H54 (cell line): ENCODE measurements at regions not wholly inside any gene's neighbourhood (a gene's known extent, or its start where the extent isn't known, plus 50 kb on each side); places are given as distances from the start of the nearest gene placed in this dataset.

Source experiments
- DNase-seq: peaks from one replicate; pipeline ENCODE4 v3.0.0; 2011; ENCODE audit warnings: low spot score, mixed read lengths; ENCODE audit not compliant: insufficient read length
- FAIRE-seq: peaks from 3 replicates; lab custom pipeline; 2011; peaks lifted over from hg19 to GRCh38; lab: Jason Lieb, UNC
- POLR2A ChIP-seq: IDR thresholded peaks from 2 replicates; pipeline ENCODE4 v1.6.1; 2011; ENCODE audit warnings: low read depth, mild to moderate bottlenecking, low read length

DNA sequence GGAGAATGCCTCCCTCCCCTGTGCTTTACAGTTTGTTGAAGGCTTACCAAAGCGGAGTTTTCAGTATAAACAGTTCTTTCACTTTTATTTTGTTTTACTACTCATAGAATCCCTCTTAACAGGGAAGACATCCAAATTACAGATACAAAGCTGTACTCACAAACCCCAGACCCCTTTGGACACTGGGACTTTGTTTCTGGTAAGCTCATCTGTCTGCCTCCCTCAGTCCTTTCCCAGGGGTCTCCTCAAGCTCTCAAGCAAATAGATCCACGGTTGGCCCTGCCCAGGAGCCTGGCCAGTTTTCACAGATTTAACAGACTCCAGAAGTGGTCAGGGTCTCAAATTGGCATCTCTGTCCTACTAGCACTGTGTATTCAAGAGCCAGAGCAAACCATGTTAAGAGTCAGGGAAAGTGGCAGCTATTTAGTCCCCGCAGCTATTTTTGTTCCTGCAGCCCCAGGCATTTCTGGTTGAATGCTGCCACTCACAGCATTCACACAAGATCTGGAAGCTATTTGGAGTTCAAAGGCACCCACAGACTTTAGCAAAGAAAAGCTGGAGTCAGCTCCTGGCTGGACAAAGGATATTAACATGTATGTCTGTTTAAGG is 54.2 kb downstream of the TMEM100 start:
- FAIRE-seq = no peak
- no peak for DNase-seq
- TF ChIP-seq POLR2A = no peak

GRCh38 chr17:55666806-55667205 is 55.9 kb downstream of the TMEM100 start:
- no peak for TF ChIP-seq POLR2A
- no peak for DNase-seq
- no peak for FAIRE-seq

DNA sequence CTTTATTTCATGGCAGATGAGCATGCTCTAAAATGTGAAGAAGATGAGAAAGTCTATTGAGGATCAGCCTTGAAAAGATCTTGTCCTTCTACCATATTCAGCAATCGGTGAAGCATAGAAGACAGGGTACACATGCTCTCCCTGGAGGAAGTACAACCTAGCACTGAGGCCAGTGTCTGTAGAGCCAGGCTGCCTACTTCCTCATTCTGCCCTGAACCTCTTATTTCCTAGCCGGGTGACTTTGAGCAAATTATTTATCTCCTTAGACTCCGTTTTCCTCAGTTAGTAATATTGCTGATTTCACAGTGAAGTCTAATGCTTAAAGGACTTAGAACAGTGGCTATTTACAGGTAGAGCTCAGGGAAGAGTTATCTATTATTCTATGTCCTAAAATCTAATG is 58.4 kb downstream of the TMEM100 start:
- no peak for TF ChIP-seq POLR2A
- DNase-seq (no peak), FAIRE-seq (no peak)

DNA sequence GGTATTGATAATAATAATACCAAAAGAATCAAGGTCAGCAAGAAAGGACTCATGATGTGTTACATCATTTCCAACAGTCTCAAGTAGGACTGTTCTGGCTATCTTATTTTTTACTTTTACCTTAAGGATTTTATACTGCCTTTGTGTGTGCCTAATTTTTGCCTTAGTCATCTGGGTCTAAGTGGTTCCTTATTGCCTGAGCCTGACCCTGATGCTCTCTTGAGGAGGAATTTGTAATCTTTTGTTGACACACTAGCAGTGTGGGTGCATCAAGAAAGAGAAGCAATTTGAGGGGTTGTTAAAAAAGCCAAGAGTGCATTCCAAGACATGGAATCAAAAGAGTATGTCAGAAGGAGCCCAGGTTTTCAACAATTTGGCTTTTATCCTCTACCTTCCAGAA is 59.3 kb downstream of the TMEM100 start:
- no peak for TF ChIP-seq POLR2A
- DNase-seq (no peak), FAIRE-seq (no peak)

- TF ChIP-seq POLR2A = no peak
- no peak for FAIRE-seq
Measured at GRCh38 chr17:55661963-55662834, 60.5 kb downstream of the TMEM100 start.

DNA sequence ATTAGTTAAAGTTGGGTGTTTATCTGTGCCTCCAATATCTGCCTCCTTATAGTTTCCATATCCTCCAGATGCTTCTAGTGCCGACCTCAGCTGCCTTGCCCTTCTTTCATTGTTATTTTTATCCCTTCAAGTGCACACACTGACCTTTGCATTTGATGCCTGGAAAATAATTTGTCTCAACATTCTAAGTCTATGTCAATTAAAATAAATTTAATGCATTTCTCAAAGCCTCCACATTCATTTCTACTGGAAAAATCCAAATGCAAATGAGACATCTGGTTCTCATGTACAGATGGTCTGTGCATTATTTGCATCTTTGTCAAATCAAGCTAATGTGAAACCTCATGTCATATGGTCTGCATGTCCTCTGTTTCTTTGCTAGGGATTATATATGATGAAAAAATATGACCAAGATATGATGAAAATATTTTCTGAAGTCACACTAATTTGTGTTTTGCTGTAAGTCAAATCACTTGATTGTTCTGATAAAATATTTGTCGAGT is 61.4 kb downstream of the TMEM100 start:
- no peak for FAIRE-seq
- TF ChIP-seq POLR2A = no peak
- no peak for DNase-seq

More at GRCh38 chr17:55661963-55662834, 60.5 kb downstream of the TMEM100 start:
- no peak for DNase-seq

GRCh38 chr17:55660178-55660886 is 62.3 kb downstream of the TMEM100 start:
- FAIRE-seq = no peak
- TF ChIP-seq POLR2A = no peak
- DNase-seq = no peak

DNA sequence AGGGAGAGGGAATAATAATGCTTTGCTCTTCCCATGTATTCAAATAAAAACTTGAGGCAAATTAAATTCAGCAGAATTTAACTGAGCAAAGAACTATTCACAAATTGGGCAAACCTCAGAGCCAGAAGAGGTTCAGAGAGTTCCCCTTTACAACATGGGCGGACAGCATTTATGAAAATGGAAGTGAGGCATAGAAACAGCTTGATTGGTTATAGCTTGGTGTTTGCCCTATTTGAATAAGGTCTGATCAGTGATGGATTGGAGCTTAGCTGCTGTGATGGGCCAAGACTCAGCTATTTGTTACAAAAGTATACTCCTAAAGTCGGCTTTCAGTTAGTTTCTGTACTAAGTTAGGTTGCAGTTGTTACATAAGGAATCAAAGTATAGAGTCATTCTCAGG is 63.0 kb downstream of the TMEM100 start:
- DNase-seq = no peak
- no peak for TF ChIP-seq POLR2A
- no peak for FAIRE-seq

DNA sequence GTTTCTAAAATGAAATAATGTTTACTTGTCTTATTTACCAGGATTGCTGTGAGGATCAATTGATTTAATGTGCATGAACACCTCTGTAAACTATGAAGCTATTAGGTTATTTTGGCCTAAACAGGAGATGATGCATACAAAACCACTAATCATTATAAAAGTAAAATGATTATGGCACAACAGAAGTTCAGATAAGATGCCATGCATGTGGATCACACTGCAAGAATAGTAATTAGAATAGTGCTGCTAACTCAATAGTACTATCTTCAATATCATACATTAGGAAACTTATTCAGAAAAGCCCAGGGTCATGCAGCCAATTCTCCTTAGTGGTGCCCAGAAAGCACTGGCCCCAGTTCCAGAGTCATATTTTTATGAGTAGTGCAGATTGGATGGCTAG is 66.9 kb downstream of the TMEM100 start:
- no peak for DNase-seq
- no peak for FAIRE-seq
- TF ChIP-seq POLR2A = no peak

GRCh38 chr17:55654821-55655220 is 67.8 kb downstream of the TMEM100 start:
- FAIRE-seq = no peak
- TF ChIP-seq POLR2A = no peak
- no peak for DNase-seq

DNA sequence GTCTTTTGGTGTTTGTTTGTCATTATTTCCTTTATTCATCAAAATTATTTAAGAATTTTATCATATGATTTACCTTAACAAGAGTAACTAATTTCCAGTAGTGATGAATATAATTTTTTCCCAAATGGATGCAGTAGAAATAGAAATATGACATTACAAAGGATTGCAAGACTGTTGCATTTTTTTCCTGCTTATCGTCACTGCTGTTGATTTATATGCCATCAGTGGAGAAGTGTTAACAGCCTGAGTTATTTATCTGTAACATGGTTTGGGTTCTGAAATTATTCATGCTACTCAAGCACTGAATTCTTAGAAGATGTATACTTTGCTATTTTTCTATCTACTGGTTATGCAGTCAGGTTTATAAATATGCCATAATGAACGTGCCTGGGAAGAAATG is 68.6 kb downstream of the TMEM100 start:
- TF ChIP-seq POLR2A = no peak
- FAIRE-seq = no peak
- DNase-seq = no peak

- TF ChIP-seq POLR2A = no peak
- FAIRE-seq = no peak
- DNase-seq = no peak
Measured at GRCh38 chr17:55652825-55653224, 69.8 kb downstream of the TMEM100 start.

GRCh38 chr17:55652114-55652823 is 70.4 kb downstream of the TMEM100 start:
- no peak for TF ChIP-seq POLR2A
- no peak for FAIRE-seq
- no peak for DNase-seq
